ENCODE measurements at regions not wholly inside any gene's neighbourhood (a gene's known extent, or its start where the extent isn't known, plus 50 kb on each side); places are given as distances from the start of the nearest gene placed in this dataset.
"Not testable (repeated sequence)": the region's sequence is repeated elsewhere in the genome, so short reads cannot be mapped to it uniquely, and the experiment has no call there.

- no peak for DNase-seq (ENCODE audit: low read depth)
Observed at GRCh38 chr14:62505045-62505444, 540.2 kb downstream of the KCNH5 start.

GRCh38 chr14:62521309-62521708, 523.9 kb downstream of the KCNH5 start:
- DNase-seq (ENCODE audit: low read depth) = not testable (repeated sequence)

- DNase-seq (ENCODE audit: low read depth) = no peak
Observed at GRCh38 chr14:62528296-62528695, 517.0 kb downstream of the KCNH5 start.

- DNase-seq (ENCODE audit: low read depth) = no peak
Observed at GRCh38 chr14:62532181-62532580, 513.1 kb downstream of the KCNH5 start.

DNA sequence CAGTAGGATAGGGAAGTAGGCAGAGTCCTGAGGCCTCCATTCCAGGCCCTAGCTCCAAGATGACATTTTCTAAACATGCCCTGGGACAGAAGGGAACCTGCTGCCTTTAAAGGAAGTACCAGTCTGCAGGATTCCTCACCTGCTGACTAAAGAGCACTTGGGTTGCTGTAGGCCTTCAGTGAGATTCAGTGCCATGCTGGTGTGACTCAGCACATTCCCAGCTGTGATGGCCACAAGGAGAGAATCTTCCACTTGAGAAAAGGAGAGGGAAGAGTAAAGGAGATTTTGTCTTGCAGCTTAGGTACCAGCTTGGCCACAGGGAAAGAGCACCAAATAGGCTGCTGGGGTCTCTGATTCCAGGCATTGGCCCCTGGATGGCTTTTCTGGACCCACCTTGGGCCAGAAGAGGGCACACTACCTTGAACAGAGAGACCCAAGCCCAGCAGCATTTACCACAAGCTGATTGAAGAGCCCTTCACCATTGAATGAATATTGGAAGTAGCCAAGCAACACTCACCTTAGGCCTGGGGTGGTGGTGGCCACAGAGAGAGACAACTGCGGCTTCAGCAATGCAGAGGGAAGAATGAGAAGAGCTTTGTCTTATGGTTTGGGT, 498.3 kb downstream of the KCNH5 start:
- no peak for DNase-seq (ENCODE audit: low read depth)

DNA sequence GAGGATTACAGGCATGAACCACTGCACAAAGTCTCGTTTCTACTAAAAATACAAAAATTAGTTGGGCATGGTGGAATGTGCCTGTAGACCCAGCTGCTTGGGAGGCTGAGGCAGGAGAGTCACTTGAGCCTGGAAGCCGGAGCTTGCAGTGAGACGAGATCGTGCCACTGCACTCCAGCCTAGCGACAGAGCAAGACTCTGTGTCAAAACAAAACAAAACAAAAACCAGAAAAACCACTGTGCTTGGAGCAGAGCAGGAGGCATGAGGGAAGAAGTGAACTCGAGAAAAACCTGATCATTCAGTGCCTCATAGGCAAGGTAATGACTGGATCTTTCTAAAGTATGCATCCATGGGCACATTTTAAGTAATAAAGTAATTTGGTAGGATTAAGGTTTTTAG, 487.8 kb downstream of the KCNH5 start:
- no peak for DNase-seq (ENCODE audit: low read depth)

- peak; percentile 5 for DNase-seq (ENCODE audit: low read depth)
Observed at GRCh38 chr14:62558451-62558850, 486.8 kb downstream of the KCNH5 start.

DNA sequence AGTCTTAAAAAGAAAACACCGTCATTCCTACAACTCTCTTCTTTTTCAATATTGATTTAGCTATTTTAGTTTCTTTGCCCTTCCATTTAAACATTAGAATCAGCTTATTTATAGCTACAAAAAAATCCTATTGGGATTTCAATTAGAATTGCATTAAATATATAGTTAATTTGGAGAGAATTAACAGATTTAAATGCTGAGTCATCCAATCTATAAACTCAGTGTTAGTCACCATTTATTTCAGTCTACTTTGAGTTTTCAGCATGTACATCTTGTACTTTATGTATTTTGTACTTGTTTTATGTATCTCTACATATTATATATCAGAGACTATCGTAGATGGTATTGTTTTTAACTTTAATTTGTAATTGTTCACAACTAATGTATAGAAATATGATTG, 460.0 kb downstream of the KCNH5 start:
- DNase-seq (ENCODE audit: low read depth) = no peak

GRCh38 chr14:62592877-62593276, 452.4 kb downstream of the KCNH5 start:
- no peak for DNase-seq (ENCODE audit: low read depth)

- DNase-seq (ENCODE audit: low read depth) = no peak
Observed at GRCh38 chr14:62597143-62597542, 448.1 kb downstream of the KCNH5 start.

DNA sequence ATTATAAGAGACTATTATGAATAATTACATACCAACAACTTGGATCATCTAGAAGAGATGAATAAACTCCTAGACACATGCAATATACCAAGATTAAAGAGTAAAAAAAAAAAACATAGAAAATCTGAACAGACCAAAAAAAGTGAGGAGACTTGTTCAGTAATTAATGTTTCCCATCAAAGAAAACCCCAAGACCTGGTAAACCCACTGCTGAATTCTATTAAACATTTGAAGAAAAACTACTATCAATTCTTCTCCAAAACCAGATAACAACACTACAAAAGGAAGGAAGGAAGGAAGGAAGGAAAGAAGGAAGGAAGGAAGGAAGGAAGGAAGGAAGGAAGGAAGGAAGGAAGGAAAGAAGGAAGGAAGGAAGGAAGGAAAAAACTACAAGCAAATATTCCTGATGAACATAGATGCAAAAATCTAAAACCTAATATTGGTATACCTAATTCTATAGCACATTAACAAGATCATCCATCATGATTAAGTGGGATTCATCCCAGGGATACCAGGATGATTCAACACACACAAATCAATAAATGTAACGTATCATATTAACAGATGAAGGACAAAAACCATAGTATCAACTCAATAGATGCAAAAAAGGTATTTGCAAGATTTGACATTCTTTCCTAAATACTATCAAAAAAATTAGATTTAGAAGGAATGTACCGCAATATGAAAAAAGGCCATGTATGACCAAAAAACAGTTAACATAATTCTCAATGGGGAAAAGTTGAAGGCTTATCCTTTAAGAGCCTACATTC, 445.5 kb downstream of the KCNH5 start:
- DNase-seq (ENCODE audit: low read depth) = no peak

DNA sequence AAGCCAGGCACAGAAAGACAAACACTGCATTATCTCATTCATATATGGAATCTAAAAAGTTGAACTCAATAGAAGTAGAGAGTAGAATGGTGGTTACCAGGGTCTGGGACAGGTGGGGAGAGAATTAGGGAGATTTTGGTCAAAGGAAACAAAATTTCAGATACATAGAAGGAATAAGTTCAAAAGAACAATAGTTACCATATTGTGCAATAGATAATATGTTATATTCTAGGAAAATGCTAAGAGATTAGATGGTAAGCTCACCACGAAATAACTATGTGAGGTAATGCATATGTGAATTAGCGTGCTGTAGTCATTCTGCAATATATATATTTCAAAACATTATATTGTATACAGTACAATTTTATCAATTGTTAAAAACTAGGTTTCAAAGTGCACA, 442.5 kb downstream of the KCNH5 start:
- DNase-seq (ENCODE audit: low read depth) = no peak

- no peak for DNase-seq (ENCODE audit: low read depth)
Observed at GRCh38 chr14:62604524-62604923, 440.7 kb downstream of the KCNH5 start.

GRCh38 chr14:62614122-62614521, 431.1 kb downstream of the KCNH5 start:
- no peak for DNase-seq (ENCODE audit: low read depth)

DNA sequence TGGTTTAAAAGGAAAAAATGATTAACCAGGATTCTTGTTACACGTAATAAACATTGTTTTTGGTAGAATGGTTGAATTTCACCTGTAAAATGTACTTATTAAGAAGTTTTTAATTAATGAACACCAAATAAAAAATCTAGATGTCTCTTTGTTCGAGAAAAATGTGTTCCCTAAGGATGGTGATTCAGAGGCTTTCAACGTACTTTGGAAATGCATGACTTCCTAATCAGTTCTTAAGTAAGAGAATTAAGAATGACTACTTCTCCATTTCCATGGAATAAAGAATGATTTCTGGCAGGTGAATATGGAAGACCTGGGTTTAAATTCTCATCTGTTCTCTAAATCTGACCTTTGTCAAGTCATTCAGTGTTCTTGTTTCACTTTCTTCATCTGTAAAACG, 428.6 kb downstream of the KCNH5 start:
- no peak for DNase-seq (ENCODE audit: low read depth)

DNA sequence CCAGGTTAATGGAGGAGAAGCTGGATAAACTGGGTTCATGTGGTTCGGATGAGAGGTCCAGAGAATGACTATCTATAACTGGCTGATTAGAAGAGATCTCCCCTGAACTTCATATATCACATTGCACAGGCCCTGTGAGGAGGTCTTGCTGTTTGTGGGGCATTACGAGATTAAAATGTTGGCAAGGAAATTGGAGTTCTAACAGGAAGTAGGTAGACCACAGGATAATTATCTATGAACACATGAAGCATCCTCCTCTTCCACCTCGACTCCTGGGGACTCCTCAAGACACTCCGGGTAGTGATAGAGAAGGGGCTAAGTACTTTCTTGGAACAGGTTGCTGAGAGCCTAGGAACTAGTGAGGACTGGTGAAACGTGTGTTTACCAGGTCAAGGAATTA, 418.8 kb downstream of the KCNH5 start:
- DNase-seq (ENCODE audit: low read depth) = no peak

DNA sequence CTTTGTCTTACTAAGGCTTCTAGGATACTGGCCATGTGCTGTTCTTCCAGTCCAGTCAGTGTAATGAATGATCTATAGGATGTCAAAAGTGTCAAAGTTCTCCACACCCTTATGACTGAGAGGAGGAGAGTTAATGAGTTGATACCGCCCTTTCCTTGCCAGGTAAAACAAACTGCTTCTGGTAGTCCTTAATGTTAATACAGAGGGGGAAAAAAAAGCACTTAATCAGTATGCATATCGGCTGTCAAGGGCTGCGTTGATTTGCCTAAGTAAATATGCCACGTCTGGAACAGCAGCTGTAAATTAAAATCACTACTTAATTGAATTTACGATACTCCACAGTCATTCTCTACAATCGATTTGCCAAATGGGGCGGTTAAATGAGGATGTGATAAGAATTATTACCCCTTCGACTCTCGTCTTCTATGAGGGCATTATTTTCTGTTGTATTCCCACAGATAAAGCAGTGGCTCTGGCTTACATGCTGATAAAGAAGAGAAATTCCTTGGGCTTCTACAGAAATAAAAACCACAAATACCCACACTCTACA, 416.0 kb downstream of the KCNH5 start:
- DNase-seq (ENCODE audit: low read depth) = no peak

- DNase-seq (ENCODE audit: low read depth) = no peak
Observed at GRCh38 chr14:62631176-62631575, 414.1 kb downstream of the KCNH5 start.

DNA sequence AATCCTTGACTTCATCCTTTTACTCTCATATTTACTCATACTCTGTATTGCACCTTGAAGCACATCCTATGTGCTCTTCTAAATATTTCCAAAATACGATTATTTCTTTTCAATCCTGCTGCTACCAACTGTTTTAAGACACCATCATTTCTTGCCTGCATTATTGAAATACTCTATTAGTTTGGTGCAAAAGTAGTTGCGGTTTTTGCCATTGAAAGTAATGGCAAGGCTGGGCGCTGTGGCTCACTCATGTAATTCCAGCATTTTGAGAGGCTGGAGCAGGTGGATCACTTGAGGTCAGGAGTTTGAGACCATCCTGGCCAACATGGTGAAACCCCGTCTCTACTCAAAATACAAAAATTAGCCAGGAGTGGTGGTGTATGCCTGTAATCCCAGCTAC, 412.5 kb downstream of the KCNH5 start:
- DNase-seq (ENCODE audit: low read depth) = no peak

DNA sequence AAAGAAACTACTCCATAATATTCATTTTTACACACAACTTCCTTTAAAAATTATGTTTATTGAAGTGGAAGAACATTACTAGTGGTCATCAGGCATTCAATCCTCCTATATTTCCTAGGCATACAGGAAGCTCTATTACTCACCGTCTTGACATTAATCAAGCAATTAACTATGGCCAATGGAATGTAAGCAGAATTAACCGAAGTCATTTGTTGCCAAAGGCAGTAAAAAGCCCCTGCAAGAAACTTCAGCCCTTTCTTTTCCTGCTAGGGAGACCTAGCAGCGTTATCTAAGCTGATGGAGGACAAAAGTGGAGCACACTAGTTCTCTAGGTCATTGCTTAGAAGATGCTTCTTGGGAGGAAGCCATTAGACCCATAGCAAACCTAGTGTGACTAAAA, 399.6 kb downstream of the KCNH5 start:
- DNase-seq (ENCODE audit: low read depth) = no peak

Measured in forelimb muscle (tissue), 1 donor.